ENCODE measurements at regions not wholly inside any gene's neighbourhood (a gene's known extent, or its start where the extent isn't known, plus 50 kb on each side); places are given as distances from the start of the nearest gene placed in this dataset.

GRCh38 chr10:128602183-128602582 is 476.0 kb upstream of the MKI67 start:
- 33% methylated on average over 6 of the region's 6 CpGs for WGBS (ENCODE audit: low lambda C conversion rate)
- peaks cover 0 to 4% of the 10 kb centered on the region in 2 experiments; a peak in 1 of 4 replicates for H3K4me1 ChIP-seq (ENCODE audit: control insufficient read depth in 1 of 2, insufficient read depth in 2 of 2, low read depth in 1 of 2, low read length in 1 of 2)
- no peak overlapping the region for H3K27ac ChIP-seq (ENCODE audit: low read depth in 2 of 2, low read length in 1 of 2)
- H3K27me3 ChIP-seq (ENCODE audit: insufficient read depth): no peaks in the 10 kb centered on the region
- no peaks in the 10 kb centered on the region for H4K20me1 ChIP-seq (ENCODE audit: insufficient read depth)
- H3K4me2 ChIP-seq: no peak overlapping the region
- no peak for DNase-seq
- no peaks in the 10 kb centered on the region for H3F3A ChIP-seq (replicated peaks; ENCODE audit: insufficient read depth)
- H3K9me3 ChIP-seq: peaks cover 3% of the 10 kb centered on the region; the same call in 1 of the 2 replicates
- ChIA-PET CTCF (interaction anchor here (2.0 kb wide), 1 partner anchor 334 kb away, joined by 6 read pairs; no protein-coding TSS in a partner anchor), POLR2A (no interaction called here)
- H3K36me3 ChIP-seq (replicated peaks in 1 of 2; ENCODE audit: control insufficient read depth in 1 of 2, insufficient read depth in 2 of 2, low read length in 1 of 2): no peaks in the 10 kb centered on the region
- H3K4me3 ChIP-seq (ENCODE audit: low read depth in 2 of 2, low read length in 1 of 2): no peak overlapping the region
- H2AFZ ChIP-seq (ENCODE audit: low read depth): no peak overlapping the region
- H3K79me2 ChIP-seq (ENCODE audit: insufficient read depth): no peaks in the 10 kb centered on the region
- no peak for TF ChIP-seq FOXJ3 (CRISPR knock-in tag; IDR thresholded peaks at IDR 0.05)
- no peak for TF ChIP-seq MAX (IDR thresholded peaks at IDR 0.05; ENCODE audit: low read depth)
- TF ChIP-seq NFIC (IDR thresholded peaks at IDR 0.05; ENCODE audit: borderline replicate concordance): no peak
- TF ChIP-seq RAD21 (IDR thresholded peaks at IDR 0.05; ENCODE audit: low read length): no peak
- no peak for TF ChIP-seq GATA2 (CRISPR knock-in tag; IDR thresholded peaks at IDR 0.05)
- TF ChIP-seq FOXM1 (IDR thresholded peaks at IDR 0.05; ENCODE audit: low read depth): no peak
- no peak for TF ChIP-seq TEAD4 (IDR thresholded peaks at IDR 0.05; ENCODE audit: borderline replicate concordance, insufficient read depth)
- no peak for TF ChIP-seq CHD2 (IDR thresholded peaks at IDR 0.05; ENCODE audit: low read length, partially characterized antibody)
- TF ChIP-seq NRF1 (IDR thresholded peaks at IDR 0.05; ENCODE audit: low read depth, low read length): no peak
- H3K9ac ChIP-seq: no peak overlapping the region
- H3K9me2 ChIP-seq: no peaks in the 10 kb centered on the region

GRCh38 chr10:128604025-128604424 is 477.8 kb upstream of the MKI67 start:
- Histone ChIP-seq H3K4me1 (ENCODE audit: control insufficient read depth in 1 of 2, insufficient read depth in 2 of 2, low read depth in 1 of 2, low read length in 1 of 2) (peaks cover 0 to 4% of the 10 kb centered on the region in 2 experiments; a peak in 1 of 4 replicates), H3K79me2 (ENCODE audit: insufficient read depth) (no peaks in the 10 kb centered on the region), H3F3A (replicated peaks; ENCODE audit: insufficient read depth) (no peaks in the 10 kb centered on the region), H2AFZ (ENCODE audit: low read depth) (no peak overlapping the region), H3K4me2 (no peak overlapping the region), H3K36me3 (replicated peaks in 1 of 2; ENCODE audit: control insufficient read depth in 1 of 2, insufficient read depth in 2 of 2, low read length in 1 of 2) (no peaks in the 10 kb centered on the region), H4K20me1 (ENCODE audit: insufficient read depth) (no peaks in the 10 kb centered on the region), H3K9me2 (no peaks in the 10 kb centered on the region), H3K9me3 (no peaks in the 10 kb centered on the region; the same call in 1 of the 2 replicates), H3K27ac (ENCODE audit: low read depth in 2 of 2, low read length in 1 of 2) (no peak overlapping the region), H3K27me3 (ENCODE audit: insufficient read depth) (no peaks in the 10 kb centered on the region), H3K4me3 (ENCODE audit: low read depth in 2 of 2, low read length in 1 of 2) (no peak overlapping the region), H3K9ac (no peak overlapping the region)
- CTCF ChIA-PET: interaction anchor here (0.9 kb wide), 1 partner anchor 28 kb away, joined by 3 read pairs; no protein-coding TSS in a partner anchor
- DNase-seq: no peak
- TF ChIP-seq TAF1 (IDR thresholded peaks at IDR 0.05; ENCODE audit: borderline replicate concordance, low read depth, low read length) (no peak), TCF12 (IDR thresholded peaks at IDR 0.05) (no peak), USF2 (IDR thresholded peaks at IDR 0.05; ENCODE audit: borderline replicate concordance, low read depth, low read length) (no peak), EP300 (IDR thresholded peaks at IDR 0.05; ENCODE audit: borderline replicate concordance in 1 of 2, low read depth in 1 of 2, low read length in 1 of 2) (no peak), FOXM1 (IDR thresholded peaks at IDR 0.05; ENCODE audit: low read depth) (no peak), CTCF (IDR thresholded peaks at IDR 0.05) (no peak), POLR2AphosphoS5 (IDR thresholded peaks at IDR 0.05; ENCODE audit: low read depth, low read length) (no peak), YY1 (IDR thresholded peaks at IDR 0.05; ENCODE audit: low read depth) (no peak), GABPA (IDR thresholded peaks at IDR 0.05; ENCODE audit: low read depth) (no peak), EZH2phosphoT487 (IDR thresholded peaks at IDR 0.05; ENCODE audit: borderline replicate concordance, low read depth) (no peak), ELF1 (IDR thresholded peaks at IDR 0.05) (no peak), NFIC (IDR thresholded peaks at IDR 0.05; ENCODE audit: borderline replicate concordance) (no peak), RFX5 (IDR thresholded peaks at IDR 0.05; ENCODE audit: low read length) (no peak)
- POLR2A ChIA-PET: no interaction called here
- WGBS (ENCODE audit: low lambda C conversion rate): 61% methylated on average over 13 of the region's 13 CpGs
